Heart left ventricle (tissue), 16 donors: ENCODE measurements at regions not wholly inside any gene's neighbourhood (a gene's known extent, or its start where the extent isn't known, plus 50 kb on each side); places are given as distances from the start of the nearest gene placed in this dataset.
A peak's percentile ranks its signal among the peaks of the same experiment; 100 is the strongest.

Experiments
- ATAC-seq, 4 donors: fragments of 200-7000 bp; cut with Tn5 transposase; one replicate each; pipeline ENCODE4 v1.9.1; 2020 to 2022; ENCODE audit warnings: moderate library complexity in 4 of 4, mild to moderate bottlenecking in 3 of 4, moderate number of reproducible peaks in 1 of 4
- DNase-seq, 5 donors: peaks; one replicate each; pipeline ENCODE4 v3.0.0-alpha.2; 2020
- H3K27ac ChIP-seq, 12 donors: fragments of 200-600 bp; sonication (generic) in 4 of 12; one replicate each; pipeline versions ENCODE4 v1.5.0 to v1.8.0; 2016 to 2022; ENCODE audit warnings: mild to moderate bottlenecking in 2 of 12
- H3K27me3 ChIP-seq, 9 donors: fragments of 200-600 bp; sonication (generic) in 2 of 9; one replicate each; pipeline versions ENCODE4 v1.5.1 to v1.8.0; 2016 to 2022; ENCODE audit warnings: mild to moderate bottlenecking in 3 of 9
- H3K36me3 ChIP-seq, 9 donors: fragments of 200-600 bp; sonication (generic) in 2 of 9; one replicate each; pipeline versions ENCODE4 v1.5.0 to v1.8.0; 2018 to 2022; ENCODE audit warnings: mild to moderate bottlenecking in 2 of 9
- H3K4me1 ChIP-seq, 12 donors: fragments of 200-600 bp; sonication (generic) in 4 of 12; one replicate each; pipeline versions ENCODE4 v1.5.0 to v1.8.0; 2016 to 2022; ENCODE audit warnings: mild to moderate bottlenecking in 3 of 12
- H3K4me3 ChIP-seq, 12 donors: fragments of 200-600 bp; sonication (generic) in 4 of 12; one replicate each; pipeline versions ENCODE4 v1.5.0 to v1.8.0; 2017 to 2022; ENCODE audit warnings: mild to moderate bottlenecking in 9 of 12, moderate library complexity in 4 of 12
- H3K9me3 ChIP-seq, 12 donors: fragments of 200-600 bp; sonication (generic) in 4 of 12; one replicate each; pipeline versions ENCODE4 v1.5.0 to v1.8.0; 2016 to 2022; ENCODE audit warnings: mild to moderate bottlenecking in 1 of 12
- POLR2A ChIP-seq, 2 donors: fragments of 450-650 bp; IDR thresholded peaks; one replicate each; pipeline ENCODE4 v1.6.1; 2017; ENCODE audit warnings: antibody characterized with exemption in 2 of 2, mild to moderate bottlenecking in 2 of 2, moderate library complexity in 2 of 2
- WGBS, 4 donors: extraction: QIAGEN DNeasy Blood & Tissue Kit in 2 of 4; methylation state at CpG; one replicate each; pipeline versions ENCODE4 v1.1.5 to v1.1.7; 2013 to 2018; 5-methylcytosine and 5-hydroxymethylcytosine counted together
- intact Hi-C, 10 donors: fragments of 100-400 bp; cut with DNase I; formaldehyde crosslinking; loops; one replicate each; pipeline versions ENCODE4 v1.11.1 to v1.14.2; 2022
- TF ChIP-seq, protein P1 (sequence below), 12 donors: fragments of 200-600 bp; sonication (generic) in 4 of 12; IDR thresholded peaks; one replicate each; pipeline versions ENCODE4 v1.5.0 to v1.8.0; 2018 to 2022; ENCODE audit warnings: antibody characterized with exemption in 12 of 12, mild to moderate bottlenecking in 5 of 12
- donor health status: ischemic (EF 13 %, LVEDD 7.1; RV severe dilation, severe dysfunction).
- donor health status: healthy with polysubstance abuse.
- donor health status: DM: no; HTN: yes; CAD: no.
- donor health status: DM: no; HTN: no; CAD: no.
- donor health status: ischemic (EF 25% LVEDD 6.9; RV normal size, moderate dysfunction).
- donor health status: ischemic (EF 25% LVEDD 5.7; RV mildly dilated, moderate dysfunction).
- donor health status: healthy.
- donor health status: DM: yes; HTN: yes; CAD: no.
- donor health status: ischemic (EF 35%, LVEDD 5.7; RV mildly dilated, moderate dysfunction).
- donor health status: nonischemic (EF 11% LVEDD 7.7; RV severe dilation, severe dysfunction).
- donor health status: DM: yes; HTN: yes; CAD: no.
- donor health status: PGD.
- donor health status: ischemic (EF 29% LVEDD 5.4; RV normal size, mild dysfunction).
- donor health status: nonischemic (EF 23%, LVEDD 6.1; RV moderate dilation, normal function).

DNA sequence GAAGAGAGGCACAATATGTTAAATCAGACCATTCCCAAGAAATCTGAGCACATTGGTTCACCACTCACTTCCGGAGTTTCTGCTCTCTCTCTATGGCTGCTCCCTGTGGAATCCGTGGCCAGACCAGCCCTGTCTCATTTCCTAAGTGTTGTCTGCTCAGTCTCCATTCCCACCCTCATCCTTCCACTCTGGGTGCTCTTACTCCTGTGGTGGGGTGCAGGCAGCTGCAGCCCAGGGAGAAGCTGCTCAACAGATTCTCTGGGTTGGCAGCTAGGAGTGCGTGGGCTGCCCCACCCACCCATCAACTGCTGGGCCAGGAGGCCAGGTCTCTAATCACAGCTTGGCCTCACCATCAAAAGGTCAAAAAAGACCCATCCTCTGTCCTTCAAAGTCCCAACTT is 98.3 kb downstream of the ARL4C start:
- H3K9me3 ChIP-seq: no peaks in the 10 kb centered on the region
- H3K27ac ChIP-seq: no peak overlapping the region
- H3K4me3 ChIP-seq: no peak overlapping the region
- H3K36me3 ChIP-seq: no peaks in the 10 kb centered on the region
- DNase-seq (no peak), ATAC-seq (no peak)
- intact Hi-C loops: no loop called here
- H3K4me1 ChIP-seq: peaks cover 0 to 3% (median 0%) of the 10 kb centered on the region in 12 donors
- no peak for TF ChIP-seq POLR2A (IDR thresholded peaks at IDR 0.05)
- TF ChIP-seq, protein P1, sequence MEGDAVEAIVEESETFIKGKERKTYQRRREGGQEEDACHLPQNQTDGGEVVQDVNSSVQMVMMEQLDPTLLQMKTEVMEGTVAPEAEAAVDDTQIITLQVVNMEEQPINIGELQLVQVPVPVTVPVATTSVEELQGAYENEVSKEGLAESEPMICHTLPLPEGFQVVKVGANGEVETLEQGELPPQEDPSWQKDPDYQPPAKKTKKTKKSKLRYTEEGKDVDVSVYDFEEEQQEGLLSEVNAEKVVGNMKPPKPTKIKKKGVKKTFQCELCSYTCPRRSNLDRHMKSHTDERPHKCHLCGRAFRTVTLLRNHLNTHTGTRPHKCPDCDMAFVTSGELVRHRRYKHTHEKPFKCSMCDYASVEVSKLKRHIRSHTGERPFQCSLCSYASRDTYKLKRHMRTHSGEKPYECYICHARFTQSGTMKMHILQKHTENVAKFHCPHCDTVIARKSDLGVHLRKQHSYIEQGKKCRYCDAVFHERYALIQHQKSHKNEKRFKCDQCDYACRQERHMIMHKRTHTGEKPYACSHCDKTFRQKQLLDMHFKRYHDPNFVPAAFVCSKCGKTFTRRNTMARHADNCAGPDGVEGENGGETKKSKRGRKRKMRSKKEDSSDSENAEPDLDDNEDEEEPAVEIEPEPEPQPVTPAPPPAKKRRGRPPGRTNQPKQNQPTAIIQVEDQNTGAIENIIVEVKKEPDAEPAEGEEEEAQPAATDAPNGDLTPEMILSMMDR (IDR thresholded peaks at IDR 0.05): no peak
- 67 to 77% (median 76%) methylated on average over 3 of the region's 3 CpGs for WGBS, 4 donors
- H3K27me3 ChIP-seq: no peaks in the 10 kb centered on the region

DNA sequence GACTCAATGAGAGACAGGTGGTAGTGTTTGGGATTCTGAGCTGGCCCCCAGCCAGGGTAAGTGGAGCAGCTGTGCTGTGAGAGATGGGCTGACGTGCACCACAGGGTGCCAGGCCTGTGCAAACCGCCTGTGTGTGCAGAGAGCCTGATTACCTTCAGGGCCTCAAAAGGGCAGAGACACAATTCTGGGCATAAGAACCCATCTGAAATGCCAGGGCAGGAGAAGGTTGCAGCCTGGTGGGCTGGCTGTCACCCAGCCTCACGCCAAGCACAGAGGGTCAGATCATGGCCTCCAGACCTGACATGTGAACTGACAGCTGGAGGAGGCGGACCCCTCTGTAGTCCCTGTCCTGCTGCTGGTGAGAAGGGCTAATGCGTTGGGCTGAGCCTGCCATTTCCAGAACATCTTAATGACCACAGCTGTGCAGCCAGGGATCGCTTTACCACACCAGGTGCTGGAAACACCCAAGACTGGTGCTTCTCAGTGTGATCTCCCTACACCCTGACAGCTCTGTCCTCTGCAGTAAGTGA is 100.9 kb downstream of the ARL4C start:
- H3K27ac ChIP-seq: no peak overlapping the region
- DNase-seq: no peak
- TF ChIP-seq, protein P1 (IDR thresholded peaks at IDR 0.05): no peak
- TF ChIP-seq POLR2A (IDR thresholded peaks at IDR 0.05): no peak
- H3K27me3 ChIP-seq: no peaks in the 10 kb centered on the region
- no peaks in the 10 kb centered on the region for H3K36me3 ChIP-seq
- peaks cover 0 to 12% (median 0%) of the 10 kb centered on the region in 12 donors for H3K4me1 ChIP-seq
- no peak overlapping the region for H3K4me3 ChIP-seq
- ATAC-seq: peak in 1 of 4 donors; percentile 27
- intact Hi-C loops: no loop called here
- H3K9me3 ChIP-seq: no peaks in the 10 kb centered on the region
- WGBS, 4 donors: 47 to 68% (median 63%) methylated on average over 6 of the region's 6 CpGs

DNA sequence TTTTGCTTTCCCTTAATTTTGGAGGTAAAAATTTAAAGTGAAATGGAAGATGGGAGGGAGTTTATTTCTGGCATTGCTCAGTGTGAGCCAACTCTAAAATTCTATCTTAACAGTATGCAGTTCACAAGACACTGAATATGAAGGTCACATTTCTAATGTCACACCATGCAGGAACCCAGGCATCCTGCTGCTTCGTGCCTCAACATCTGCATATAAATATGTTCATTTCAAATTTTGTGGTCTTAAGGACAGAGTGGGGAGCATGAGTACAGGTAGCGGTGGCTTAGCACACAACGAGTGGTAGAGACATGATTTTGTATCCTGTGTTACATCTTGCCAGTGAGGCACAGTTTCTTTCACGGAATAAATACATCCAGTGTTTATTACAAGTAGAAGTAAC is 102.4 kb downstream of the ARL4C start:
- WGBS, 4 donors: 89 to 93% (median 91%) methylated on average over 4 of the region's 4 CpGs
- no peak for TF ChIP-seq POLR2A (IDR thresholded peaks at IDR 0.05)
- TF ChIP-seq, protein P1 (IDR thresholded peaks at IDR 0.05): no peak
- Histone ChIP-seq H3K27me3 (no peaks in the 10 kb centered on the region), H3K4me1 (peaks cover 0 to 12% (median 0%) of the 10 kb centered on the region in 12 donors), H3K9me3 (no peaks in the 10 kb centered on the region), H3K4me3 (no peak overlapping the region), H3K27ac (no peak overlapping the region), H3K36me3 (no peaks in the 10 kb centered on the region)
- DNase-seq: no peak
- intact Hi-C loops: no loop called here
- no peak for ATAC-seq

DNA sequence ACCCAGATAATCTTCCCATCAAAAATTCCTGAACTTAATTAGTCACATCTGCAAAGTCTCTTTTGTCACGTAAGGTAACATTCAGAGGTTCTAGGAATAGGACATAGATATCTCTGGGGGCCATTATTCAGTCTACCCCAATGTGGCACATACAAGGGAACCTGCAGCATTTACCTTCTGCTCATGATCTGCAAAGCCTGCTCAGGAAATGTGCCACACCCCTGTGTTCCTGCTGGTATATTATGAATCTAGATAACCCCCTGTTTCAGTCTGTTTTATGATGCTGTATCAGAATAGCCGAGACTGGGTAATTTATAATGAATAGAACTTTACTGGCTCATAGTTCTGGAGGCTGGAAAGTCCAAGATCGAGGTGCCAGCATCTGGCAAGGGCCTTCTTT is 103.5 kb downstream of the ARL4C start:
- Histone ChIP-seq H3K36me3 (no peaks in the 10 kb centered on the region), H3K27ac (no peak overlapping the region), H3K27me3 (no peaks in the 10 kb centered on the region), H3K9me3 (no peaks in the 10 kb centered on the region), H3K4me1 (peaks cover 0 to 12% (median 0%) of the 10 kb centered on the region in 12 donors), H3K4me3 (no peak overlapping the region)
- ATAC-seq (no peak), DNase-seq (no peak)
- TF ChIP-seq POLR2A (IDR thresholded peaks at IDR 0.05): no peak
- TF ChIP-seq, protein P1 (IDR thresholded peaks at IDR 0.05): no peak
- WGBS, 4 donors: 69 to 83% (median 75%) methylated on average over 3 of the region's 3 CpGs
- intact Hi-C loops: no loop called here
